ENCODE measurements at regions not wholly inside any gene's neighbourhood (a gene's known extent, or its start where the extent isn't known, plus 50 kb on each side); places are given as distances from the start of the nearest gene placed in this dataset.

- TF ChIP-seq POLR2A (IDR thresholded peaks at IDR 0.05; ENCODE audit: control extremely low read depth in 1 of 2, low read depth in 2 of 2, low read length in 2 of 2) = no peak
- no peak for TF ChIP-seq TEAD4 (IDR thresholded peaks at IDR 0.05; ENCODE audit: low read depth, low read length)
- no peak for TF ChIP-seq CTCF (IDR thresholded peaks at IDR 0.05; ENCODE audit: control extremely low read depth in 1 of 3, insufficient read depth in 1 of 3, low read depth in 1 of 3, low read length in 3 of 3)
- no peak for TF ChIP-seq FOSL1 (IDR thresholded peaks at IDR 0.05; ENCODE audit: insufficient read depth, low read depth, low read length)
- TF ChIP-seq JUN (IDR thresholded peaks at IDR 0.05; ENCODE audit: low read depth, low read length) = no peak
- no peak for TF ChIP-seq EZH2 (IDR thresholded peaks at IDR 0.05; ENCODE audit: low read depth, low read length, severe bottlenecking)
- no peak for TF ChIP-seq POLR2AphosphoS5 (IDR thresholded peaks at IDR 0.05; ENCODE audit: low read depth, low read length)
Measured at GRCh38 chr2:94758546-94758945, 112.7 kb upstream of the TEKT4 start.
